Parathyroid adenoma (tissue), 2 donors: ENCODE measurements at regions not wholly inside any gene's neighbourhood (a gene's known extent, or its start where the extent isn't known, plus 50 kb on each side); places are given as distances from the start of the nearest gene placed in this dataset.
"Not testable (repeated sequence)": the region's sequence is repeated elsewhere in the genome, so short reads cannot be mapped to it uniquely, and the experiment has no call there.

Experiments used
- H2AFZ ChIP-seq: fragments of 300-600 bp; sonication (generic); one replicate; pipeline ENCODE4 v1.7.0; 2017; ENCODE audit warnings: antibody characterized with exemption, mild to moderate bottlenecking
- H3K27ac ChIP-seq: fragments of 300-600 bp; sonication (generic); one replicate; pipeline ENCODE4 v1.7.0; 2017
- H3K27me3 ChIP-seq: fragments of 300-600 bp; sonication (generic); one replicate; pipeline ENCODE4 v1.7.0; 2017; ENCODE audit warnings: low read length; ENCODE audit not compliant: control insufficient read depth, insufficient read depth
- H3K36me3 ChIP-seq: fragments of 300-600 bp; sonication (generic); one replicate; pipeline ENCODE4 v1.7.0; 2017; ENCODE audit warnings: low read length; ENCODE audit not compliant: control insufficient read depth, insufficient read depth
- H3K4me1 ChIP-seq: fragments of 300-600 bp; sonication (generic); one replicate; pipeline ENCODE4 v1.7.0; 2017; ENCODE audit warnings: control low read depth
- H3K4me2 ChIP-seq: fragments of 300-600 bp; sonication (generic); one replicate; pipeline ENCODE4 v1.7.0; 2017; ENCODE audit warnings: low read length
- H3K4me3 ChIP-seq: fragments of 300-600 bp; sonication (generic); one replicate; pipeline ENCODE4 v1.7.0; 2017; ENCODE audit warnings: low read depth, low read length
- H3K79me2 ChIP-seq: fragments of 300-600 bp; sonication (generic); one replicate; pipeline ENCODE4 v1.7.0; 2017; ENCODE audit warnings: control low read depth
- H3K9ac ChIP-seq: fragments of 300-600 bp; sonication (generic); one replicate; pipeline ENCODE4 v1.7.0; 2017; ENCODE audit warnings: mild to moderate bottlenecking
- H3K9me3 ChIP-seq: fragments of 300-600 bp; sonication (generic); one replicate; pipeline ENCODE4 v1.7.0; 2017; ENCODE audit warnings: low read length; ENCODE audit not compliant: control insufficient read depth
- TF ChIP-seq, protein P1 (sequence below): fragments of 300-600 bp; sonication (generic); IDR thresholded peaks from one replicate; pipeline ENCODE4 v1.7.0; 2017; ENCODE audit warnings: antibody characterized with exemption, mild to moderate bottlenecking
- donor health status: primary hyperparathyroidism.

DNA sequence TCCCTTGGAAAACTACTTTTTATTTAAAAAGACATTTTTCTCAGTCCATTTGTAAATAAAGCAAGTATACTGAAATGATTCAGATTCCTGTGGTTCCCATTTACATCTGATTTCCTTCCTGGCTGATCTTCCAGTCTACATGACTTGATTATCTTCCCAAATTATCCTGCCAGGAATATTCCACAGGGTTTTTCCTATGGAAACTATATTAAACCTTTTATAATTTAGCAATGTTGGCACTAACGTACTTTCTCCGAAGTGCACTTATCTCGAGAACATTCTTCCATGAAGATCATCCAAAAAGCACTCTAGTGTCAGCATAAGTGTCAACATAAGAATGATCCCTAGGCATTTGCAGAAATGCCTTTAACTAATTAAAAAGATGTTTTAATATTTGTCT, 347.7 kb upstream of the KIF2B start:
- Histone ChIP-seq H3K9me3 (no peaks in the 10 kb centered on the region), H3K4me1 (no peaks in the 10 kb centered on the region), H3K79me2 (no peaks in the 10 kb centered on the region), H3K27ac (no peak overlapping the region), H3K4me2 (no peak overlapping the region), H3K36me3 (no peaks in the 10 kb centered on the region), H3K4me3 (no peak overlapping the region), H3K27me3 (no peaks in the 10 kb centered on the region), H2AFZ (no peak overlapping the region), H3K9ac (no peak overlapping the region)
- TF ChIP-seq, protein P1, sequence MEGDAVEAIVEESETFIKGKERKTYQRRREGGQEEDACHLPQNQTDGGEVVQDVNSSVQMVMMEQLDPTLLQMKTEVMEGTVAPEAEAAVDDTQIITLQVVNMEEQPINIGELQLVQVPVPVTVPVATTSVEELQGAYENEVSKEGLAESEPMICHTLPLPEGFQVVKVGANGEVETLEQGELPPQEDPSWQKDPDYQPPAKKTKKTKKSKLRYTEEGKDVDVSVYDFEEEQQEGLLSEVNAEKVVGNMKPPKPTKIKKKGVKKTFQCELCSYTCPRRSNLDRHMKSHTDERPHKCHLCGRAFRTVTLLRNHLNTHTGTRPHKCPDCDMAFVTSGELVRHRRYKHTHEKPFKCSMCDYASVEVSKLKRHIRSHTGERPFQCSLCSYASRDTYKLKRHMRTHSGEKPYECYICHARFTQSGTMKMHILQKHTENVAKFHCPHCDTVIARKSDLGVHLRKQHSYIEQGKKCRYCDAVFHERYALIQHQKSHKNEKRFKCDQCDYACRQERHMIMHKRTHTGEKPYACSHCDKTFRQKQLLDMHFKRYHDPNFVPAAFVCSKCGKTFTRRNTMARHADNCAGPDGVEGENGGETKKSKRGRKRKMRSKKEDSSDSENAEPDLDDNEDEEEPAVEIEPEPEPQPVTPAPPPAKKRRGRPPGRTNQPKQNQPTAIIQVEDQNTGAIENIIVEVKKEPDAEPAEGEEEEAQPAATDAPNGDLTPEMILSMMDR = no peak

DNA sequence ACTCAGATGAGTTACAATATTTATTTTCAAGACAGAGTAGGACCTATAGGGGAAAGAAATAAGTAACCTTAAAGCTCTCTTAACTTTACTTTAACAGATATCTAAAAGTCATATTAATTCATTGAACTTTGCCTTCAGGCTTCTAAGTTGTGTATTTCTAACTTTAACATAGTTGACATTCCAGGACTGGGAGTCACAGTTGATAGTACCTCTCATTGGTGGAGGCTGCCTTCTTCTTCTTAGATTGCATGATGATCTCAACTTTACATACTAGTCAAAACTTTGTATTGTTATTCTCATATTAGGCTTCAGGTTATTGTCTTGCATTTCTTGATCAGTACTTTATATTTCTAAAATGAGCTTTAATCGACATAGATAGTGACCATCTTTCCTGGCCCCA, 350.1 kb upstream of the KIF2B start:
- Histone ChIP-seq H3K36me3 (no peaks in the 10 kb centered on the region), H3K4me3 (no peak overlapping the region), H3K9me3 (no peaks in the 10 kb centered on the region), H3K4me1 (no peaks in the 10 kb centered on the region), H2AFZ (no peak overlapping the region), H3K27me3 (no peaks in the 10 kb centered on the region), H3K27ac (no peak overlapping the region), H3K4me2 (no peak overlapping the region), H3K9ac (no peak overlapping the region), H3K79me2 (no peaks in the 10 kb centered on the region)
- TF ChIP-seq, protein P1 = no peak

GRCh38 chr17:53471514-53471913, 351.2 kb upstream of the KIF2B start:
- Histone ChIP-seq H3K9ac (no peak overlapping the region), H3K4me2 (no peak overlapping the region), H3K4me3 (no peak overlapping the region), H3K27ac (no peak overlapping the region), H3K79me2 (no peaks in the 10 kb centered on the region), H3K4me1 (no peaks in the 10 kb centered on the region), H3K36me3 (no peaks in the 10 kb centered on the region), H2AFZ (no peak overlapping the region), H3K27me3 (no peaks in the 10 kb centered on the region), H3K9me3 (no peaks in the 10 kb centered on the region)
- TF ChIP-seq, protein P1 = no peak

DNA sequence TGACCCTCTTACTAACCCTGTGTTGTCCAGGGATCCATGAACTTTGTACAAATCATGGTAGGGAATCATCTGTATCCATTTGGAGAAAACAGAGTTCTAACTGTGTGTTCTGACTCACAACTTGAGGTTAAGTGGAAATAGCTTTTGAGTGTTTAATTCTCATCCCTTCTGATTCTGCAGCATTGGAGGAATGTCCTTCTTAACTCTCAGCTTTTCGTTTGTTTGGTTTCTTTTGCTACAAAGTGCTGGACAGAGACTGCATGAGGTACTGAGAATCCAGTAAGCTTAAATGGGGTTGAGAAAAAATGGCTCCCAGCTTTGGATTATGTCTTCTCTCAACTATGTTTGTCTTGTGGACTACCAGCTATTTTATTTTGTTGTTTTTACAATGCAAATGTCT, 352.1 kb upstream of the KIF2B start:
- Histone ChIP-seq H3K27me3 (no peaks in the 10 kb centered on the region), H3K9me3 (no peaks in the 10 kb centered on the region), H3K9ac (no peak overlapping the region), H3K36me3 (no peaks in the 10 kb centered on the region), H3K27ac (no peak overlapping the region), H3K79me2 (no peaks in the 10 kb centered on the region), H2AFZ (no peak overlapping the region), H3K4me2 (no peak overlapping the region), H3K4me1 (no peaks in the 10 kb centered on the region), H3K4me3 (no peak overlapping the region)
- TF ChIP-seq, protein P1 = no peak

DNA sequence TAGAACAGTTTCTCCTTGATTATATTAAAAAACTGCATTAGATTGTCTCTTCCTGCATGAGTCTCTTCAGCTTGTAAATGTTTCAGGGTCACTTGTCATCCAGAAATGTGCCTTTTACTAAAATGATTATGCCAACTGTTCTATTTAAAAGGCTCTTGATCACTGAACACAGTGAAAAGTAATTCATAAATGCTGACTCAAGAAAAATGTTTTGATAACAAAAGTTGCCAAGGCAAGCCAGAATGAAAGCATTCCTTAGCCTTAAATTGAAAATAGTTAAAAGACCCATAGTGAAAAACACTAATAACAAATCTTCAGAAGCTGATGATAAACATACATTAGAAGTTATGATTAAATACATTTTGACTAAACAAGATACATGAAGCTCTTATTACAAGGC, 356.0 kb upstream of the KIF2B start:
- Histone ChIP-seq H2AFZ (no peak overlapping the region), H3K27ac (no peak overlapping the region), H3K9me3 (no peaks in the 10 kb centered on the region), H3K4me1 (no peaks in the 10 kb centered on the region), H3K27me3 (no peaks in the 10 kb centered on the region), H3K79me2 (no peaks in the 10 kb centered on the region), H3K36me3 (no peaks in the 10 kb centered on the region), H3K9ac (no peak overlapping the region), H3K4me2 (no peak overlapping the region), H3K4me3 (no peak overlapping the region)
- TF ChIP-seq, protein P1 = no peak

GRCh38 chr17:53464396-53464795, 358.3 kb upstream of the KIF2B start:
- not testable (repeated sequence) for H3K27ac ChIP-seq, H3K4me2 ChIP-seq, H3K9me3 ChIP-seq, H3K27me3 ChIP-seq, H3K4me3 ChIP-seq, H3K4me1 ChIP-seq, H3K9ac ChIP-seq, H3K79me2 ChIP-seq, H2AFZ ChIP-seq, H3K36me3 ChIP-seq
